Breast epithelium (tissue), 4 donors: ENCODE measurements at regions not wholly inside any gene's neighbourhood (a gene's known extent, or its start where the extent isn't known, plus 50 kb on each side); places are given as distances from the start of the nearest gene placed in this dataset.

Source experiments
- DNase-seq, 2 donors: peaks; one replicate each; pipeline ENCODE4 v3.0.0-alpha.2; 2019; ENCODE audit warnings: low spot score in 2 of 2
- H3K27ac ChIP-seq, 2 donors: fragments of 200-600 bp; sonication (generic) in 1 of 2; one replicate each; pipeline ENCODE4 v1.5.1; 2016 to 2019; ENCODE audit warnings: mild to moderate bottlenecking in 1 of 2
- H3K27me3 ChIP-seq, 2 donors: fragments of 200-600 bp; sonication (generic) in 1 of 2; one replicate each; pipeline versions ENCODE4 v1.5.1 to v1.6.0; 2017 to 2019; ENCODE audit warnings: control low read depth in 1 of 2, mild to moderate bottlenecking in 1 of 2
- H3K36me3 ChIP-seq: fragments of 200-600 bp; one replicate; pipeline ENCODE4 v1.5.1; 2019
- H3K4me1 ChIP-seq, 2 donors: fragments of 200-600 bp; sonication (generic); one replicate each; pipeline ENCODE4 v1.5.1; 2016 to 2019; ENCODE audit warnings: control low read depth in 1 of 2
- H3K4me3 ChIP-seq, 3 donors: fragments of 200-600 bp; sonication (generic); 1 replicate in 2 of 3; 2 replicates in 1 of 3; pipeline ENCODE4 v1.5.1; 2016 to 2019; ENCODE audit warnings: mild to moderate bottlenecking in 3 of 3, moderate library complexity in 2 of 3
- H3K9me3 ChIP-seq, 2 donors: fragments of 200-600 bp; sonication (generic) in 1 of 2; one replicate each; pipeline ENCODE4 v1.5.1; 2016 to 2019; ENCODE audit warnings: control low read depth in 1 of 2
- CTCF ChIP-seq, 3 donors: fragments of 450-650 bp; IDR thresholded peaks; one replicate each; pipeline ENCODE4 v1.5.1; 2016 to 2017; ENCODE audit warnings: antibody characterized with exemption in 3 of 3, mild to moderate bottlenecking in 3 of 3, moderate library complexity in 3 of 3
- POLR2A ChIP-seq: fragments of 450-650 bp; IDR thresholded peaks from one replicate; pipeline ENCODE4 v1.6.1; 2016; ENCODE audit warnings: antibody characterized with exemption, mild to moderate bottlenecking, moderate library complexity
- POLR2AphosphoS5 ChIP-seq, 3 donors: sonication (generic); formaldehyde crosslinking; IDR thresholded peaks; one replicate each; pipeline ENCODE4 v1.6.1; 2017; ENCODE audit warnings: antibody characterized with exemption in 3 of 3
- intact Hi-C: fragments of 100-400 bp; cut with DNase I; formaldehyde crosslinking; loops from one replicate; pipeline ENCODE4 v1.15.1; 2023; ENCODE audit warnings: low total_unique reads

DNA sequence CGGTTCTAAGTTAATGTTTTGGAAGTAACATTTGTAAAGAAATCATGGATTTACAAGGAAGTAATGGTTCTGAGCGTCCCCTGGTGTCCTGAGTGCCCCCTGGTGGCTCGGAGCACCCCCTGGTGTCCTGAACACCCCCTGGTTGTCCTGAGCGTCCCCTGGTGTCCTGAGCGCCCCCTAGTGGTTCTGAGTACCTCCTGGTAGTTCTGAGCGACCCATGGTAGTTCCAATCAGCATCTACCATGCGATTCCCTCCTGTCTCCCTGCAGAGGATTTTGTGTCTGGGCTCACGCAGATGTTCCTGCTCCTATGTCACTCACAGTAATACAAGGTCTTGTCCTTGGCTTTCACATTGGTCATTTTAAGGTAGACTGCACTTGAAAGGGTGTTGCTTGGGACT, 1352.9 kb downstream of the TMEM121 start:
- Histone ChIP-seq H3K36me3 (no peaks in the 10 kb centered on the region), H3K9me3 (peaks cover 0 to 5% of the 10 kb centered on the region in 2 donors), H3K4me3 (no peak overlapping the region), H3K27me3 (peaks cover 0 to 9% of the 10 kb centered on the region in 2 donors), H3K4me1 (no peaks in the 10 kb centered on the region), H3K27ac (no peak overlapping the region)
- TF ChIP-seq CTCF (IDR thresholded peaks at IDR 0.05) = no peak
- TF ChIP-seq POLR2A = no peak
- intact Hi-C loops = no loop called here
- DNase-seq = no peak

DNA sequence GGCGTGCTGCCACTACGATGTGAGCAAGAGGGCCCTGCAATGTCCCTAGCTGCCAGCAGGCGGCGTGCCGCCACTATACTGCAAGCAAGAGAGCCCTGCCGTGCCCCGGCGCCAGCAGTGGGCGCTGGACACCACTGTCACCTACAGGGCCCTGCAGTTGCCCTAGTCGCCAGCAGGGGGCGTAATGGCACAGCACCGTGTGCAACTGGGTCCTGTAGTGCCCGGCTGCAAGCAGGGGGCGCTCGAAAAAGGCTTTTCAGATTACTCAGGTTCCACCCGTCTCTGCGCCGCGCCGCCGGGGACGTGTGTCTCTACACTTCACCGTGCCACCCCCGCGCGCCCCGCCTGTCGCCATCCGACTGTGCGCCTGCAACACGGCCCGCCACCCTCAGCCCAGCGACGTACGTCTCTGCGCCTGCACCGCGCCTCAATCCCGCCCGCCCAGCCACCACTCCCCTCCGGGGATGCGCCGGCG, 1356.9 kb downstream of the TMEM121 start:
- peaks cover 0 to 5% of the 10 kb centered on the region in 2 donors for H3K9me3 ChIP-seq
- H3K27ac ChIP-seq = no peak overlapping the region
- peaks cover 0 to 9% of the 10 kb centered on the region in 2 donors for H3K27me3 ChIP-seq
- H3K36me3 ChIP-seq = no peaks in the 10 kb centered on the region
- no peak for DNase-seq
- no peak overlapping the region for H3K4me3 ChIP-seq
- H3K4me1 ChIP-seq = no peaks in the 10 kb centered on the region
- intact Hi-C loops = no loop called here
- no peak for TF ChIP-seq POLR2A
- no peak for TF ChIP-seq POLR2AphosphoS5 (IDR thresholded peaks at IDR 0.05)
- TF ChIP-seq CTCF (IDR thresholded peaks at IDR 0.05) = peak in 1 of 3 donors; percentile 19
